Fibroblast of pulmonary artery (primary cell): ENCODE measurements at regions not wholly inside any gene's neighbourhood (a gene's known extent, or its start where the extent isn't known, plus 50 kb on each side); places are given as distances from the start of the nearest gene placed in this dataset.
A peak's percentile ranks its signal among the peaks of the same experiment; 100 is the strongest.

Experiments
- DNase-seq: peaks from one replicate; pipeline ENCODE4 v3.0.0-alpha.2; 2010; ENCODE audit warnings: low read depth
- H3K4me3 ChIP-seq: replicated peaks from 2 replicates; pipeline ENCODE4 v1.5.1; 2011; ENCODE audit warnings: low read depth, mild to moderate bottlenecking, control low read depth, low read length, moderate library complexity
- TF ChIP-seq, protein P1 (sequence below): IDR thresholded peaks from 2 replicates; pipeline ENCODE4 v1.5.1; 2011; ENCODE audit warnings: mild to moderate bottlenecking, control low read depth, low read length, inconsistent platforms; ENCODE audit errors: missing control alignments

DNA sequence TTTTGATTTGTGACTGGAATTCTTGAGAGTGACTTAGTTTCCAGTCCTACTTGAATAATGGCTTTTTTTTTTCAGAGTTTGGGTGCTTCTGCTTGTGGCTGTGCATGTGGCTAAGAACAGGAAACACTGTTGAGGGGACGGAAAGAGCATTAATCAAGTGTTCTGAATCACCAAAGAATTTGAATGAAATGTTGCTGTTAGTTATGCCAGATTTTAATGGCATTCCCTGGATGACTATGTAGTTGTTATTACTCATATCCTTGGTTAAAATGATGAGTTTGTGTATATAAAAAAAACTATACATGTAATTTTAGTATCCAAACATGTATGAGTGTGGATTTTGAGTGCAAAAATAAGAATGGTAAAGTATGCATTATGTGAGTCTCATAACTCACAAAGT, 347.9 kb downstream of the BCAT1 start:
- TF ChIP-seq, protein P1, sequence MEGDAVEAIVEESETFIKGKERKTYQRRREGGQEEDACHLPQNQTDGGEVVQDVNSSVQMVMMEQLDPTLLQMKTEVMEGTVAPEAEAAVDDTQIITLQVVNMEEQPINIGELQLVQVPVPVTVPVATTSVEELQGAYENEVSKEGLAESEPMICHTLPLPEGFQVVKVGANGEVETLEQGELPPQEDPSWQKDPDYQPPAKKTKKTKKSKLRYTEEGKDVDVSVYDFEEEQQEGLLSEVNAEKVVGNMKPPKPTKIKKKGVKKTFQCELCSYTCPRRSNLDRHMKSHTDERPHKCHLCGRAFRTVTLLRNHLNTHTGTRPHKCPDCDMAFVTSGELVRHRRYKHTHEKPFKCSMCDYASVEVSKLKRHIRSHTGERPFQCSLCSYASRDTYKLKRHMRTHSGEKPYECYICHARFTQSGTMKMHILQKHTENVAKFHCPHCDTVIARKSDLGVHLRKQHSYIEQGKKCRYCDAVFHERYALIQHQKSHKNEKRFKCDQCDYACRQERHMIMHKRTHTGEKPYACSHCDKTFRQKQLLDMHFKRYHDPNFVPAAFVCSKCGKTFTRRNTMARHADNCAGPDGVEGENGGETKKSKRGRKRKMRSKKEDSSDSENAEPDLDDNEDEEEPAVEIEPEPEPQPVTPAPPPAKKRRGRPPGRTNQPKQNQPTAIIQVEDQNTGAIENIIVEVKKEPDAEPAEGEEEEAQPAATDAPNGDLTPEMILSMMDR = no peak
- DNase-seq = peak; percentile 72
- no peak overlapping the region for H3K4me3 ChIP-seq

DNA sequence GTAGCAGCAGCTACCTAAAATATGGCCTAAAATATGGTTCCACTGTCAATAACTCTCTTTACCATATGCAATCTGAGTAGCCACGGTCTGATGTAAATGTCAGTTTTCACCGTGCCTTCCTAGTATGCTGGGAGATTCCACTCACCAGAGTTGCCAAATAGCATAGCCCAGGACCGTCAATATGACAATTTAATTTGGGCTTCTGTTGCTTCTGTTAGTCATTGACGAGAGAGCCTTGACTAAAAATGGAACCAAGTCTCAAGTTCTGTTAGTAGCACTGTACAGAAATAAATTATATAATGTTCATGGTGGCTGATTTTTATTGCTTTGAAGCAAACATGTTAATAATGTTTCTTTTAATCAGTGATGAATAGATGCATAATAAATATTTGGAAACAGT, 348.4 kb downstream of the BCAT1 start:
- no peak overlapping the region for H3K4me3 ChIP-seq
- TF ChIP-seq, protein P1 = no peak
- peak; percentile 1 for DNase-seq

DNA sequence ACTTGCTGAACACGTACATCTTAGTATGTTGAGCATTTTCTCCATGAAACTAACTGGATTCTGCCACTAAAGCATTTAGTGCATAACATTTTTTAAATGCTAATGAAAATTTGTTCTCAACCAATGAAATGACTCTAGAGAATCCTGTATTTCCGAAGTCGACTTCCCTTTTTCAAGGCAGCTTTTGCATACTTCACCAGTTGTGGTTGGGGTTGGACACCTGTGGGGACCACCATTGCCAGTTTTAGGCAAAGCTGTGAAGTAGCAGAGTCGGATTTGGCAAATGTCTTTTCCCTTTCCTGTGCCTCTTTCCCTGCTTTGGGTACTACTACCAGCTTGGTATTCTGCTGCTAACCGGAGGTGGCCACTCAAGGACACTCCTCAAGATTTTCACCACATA, 349.2 kb downstream of the BCAT1 start:
- TF ChIP-seq, protein P1 = no peak
- no peak overlapping the region for H3K4me3 ChIP-seq
- no peak for DNase-seq

DNA sequence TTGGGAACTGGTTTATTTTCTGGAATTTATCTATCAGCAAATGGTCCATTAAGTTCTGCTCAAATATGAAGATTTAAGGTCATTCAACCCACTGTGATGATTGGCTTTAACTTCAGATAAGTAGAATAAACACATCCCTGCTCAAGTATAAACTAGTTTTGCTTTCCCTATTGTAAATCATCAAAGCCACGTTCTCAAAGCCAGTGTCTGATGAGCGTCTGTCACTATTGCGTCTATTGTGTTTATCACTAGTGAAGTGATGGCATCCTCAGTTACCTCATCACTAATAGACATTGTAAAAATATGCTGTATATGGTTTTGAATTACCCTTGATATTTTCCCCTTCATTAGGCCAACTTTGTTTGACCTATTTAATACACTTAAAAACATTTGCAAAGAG, 351.3 kb downstream of the BCAT1 start:
- no peak overlapping the region for H3K4me3 ChIP-seq
- TF ChIP-seq, protein P1 = no peak

DNA sequence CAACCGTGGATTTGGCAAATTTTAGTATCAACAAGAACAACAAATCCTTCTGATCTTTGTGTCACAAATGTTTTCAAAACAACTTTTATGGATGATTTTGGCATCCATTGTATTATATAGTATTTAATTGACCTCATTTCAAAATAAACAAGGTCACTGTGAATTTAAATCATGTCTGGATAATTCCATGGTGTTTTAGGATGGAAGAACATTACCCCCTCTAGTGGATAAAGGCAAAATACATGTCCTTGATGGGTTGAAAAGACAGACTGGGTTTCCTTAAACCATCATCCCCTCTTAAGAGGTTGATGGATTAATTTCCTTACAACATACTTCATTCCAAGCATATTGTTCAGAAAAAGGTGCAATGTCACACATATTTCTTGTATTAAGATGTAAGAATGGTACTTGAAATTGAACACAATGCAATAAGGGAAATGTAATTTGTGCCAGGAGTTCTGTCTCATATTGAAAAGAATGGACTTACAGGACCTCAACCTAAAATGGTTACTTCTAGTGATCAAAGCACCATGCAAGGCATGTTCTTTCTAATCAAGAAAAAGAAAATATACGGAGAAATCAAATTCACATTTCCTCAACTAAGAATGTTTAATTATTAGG, 352.0 kb downstream of the BCAT1 start:
- no peak overlapping the region for H3K4me3 ChIP-seq
- peak; percentile 68 for DNase-seq
- TF ChIP-seq, protein P1 = peak; percentile 78

More for the DNA sequence above, 351.3 kb downstream of the BCAT1 start:
- DNase-seq = no peak

DNA sequence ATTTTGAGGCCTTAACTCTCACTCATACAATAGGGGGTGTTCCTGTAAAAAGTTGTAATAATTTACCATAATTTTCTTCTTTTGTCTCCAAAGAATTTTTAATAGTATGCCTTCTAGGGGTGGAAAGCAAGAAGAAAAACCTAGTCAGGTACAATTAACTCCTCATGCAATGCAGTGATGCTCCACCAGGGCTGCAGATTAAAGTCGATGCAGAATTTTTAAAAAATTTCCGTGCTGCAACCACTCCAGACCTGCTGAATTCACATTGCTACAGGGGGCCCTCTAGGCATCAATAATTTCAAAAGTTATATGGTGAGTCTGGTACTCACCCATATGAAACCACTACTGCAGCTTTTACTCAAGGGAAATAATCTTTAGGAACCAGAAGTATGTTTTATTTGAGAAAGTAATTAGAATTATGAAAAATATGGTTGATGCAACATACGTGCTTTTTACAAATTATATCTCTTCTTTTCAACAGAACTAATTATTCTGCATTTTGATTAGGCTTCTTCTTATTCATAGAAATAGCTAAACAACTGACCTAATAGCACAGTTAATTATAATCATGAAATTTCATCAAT, 353.2 kb downstream of the BCAT1 start:
- TF ChIP-seq, protein P1 = peak; percentile 41
- peak; percentile 8 for DNase-seq
- no peak overlapping the region for H3K4me3 ChIP-seq
